ENCODE measurements at regions not wholly inside any gene's neighbourhood (a gene's known extent, or its start where the extent isn't known, plus 50 kb on each side); places are given as distances from the start of the nearest gene placed in this dataset.

DNA sequence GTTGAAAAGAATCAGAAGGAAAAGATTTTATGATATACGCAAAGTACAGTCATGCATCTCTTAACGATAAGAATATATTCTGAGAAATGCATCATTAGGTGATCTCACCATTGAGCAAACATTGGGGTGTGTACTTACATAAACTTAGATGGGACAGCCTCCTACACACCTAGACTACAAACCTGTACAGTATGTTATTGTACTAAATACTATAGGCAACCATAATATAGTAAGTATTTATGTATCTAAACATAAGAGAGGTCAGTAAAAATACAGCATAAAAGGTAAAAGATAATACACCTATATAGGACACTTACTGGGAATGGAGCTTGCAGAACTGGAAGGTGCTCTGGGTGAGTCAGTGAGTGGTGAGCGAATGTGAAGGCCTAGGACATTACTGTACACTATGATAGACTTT is 254.6 kb downstream of the SPRY2 start:
- TF ChIP-seq SIN3A (IDR thresholded peaks at IDR 0.05; ENCODE audit: borderline replicate concordance, insufficient read depth, low read length): no peak
- no peak for TF ChIP-seq TAF1 (IDR thresholded peaks at IDR 0.05; ENCODE audit: borderline replicate concordance, insufficient read depth, low read length)

DNA sequence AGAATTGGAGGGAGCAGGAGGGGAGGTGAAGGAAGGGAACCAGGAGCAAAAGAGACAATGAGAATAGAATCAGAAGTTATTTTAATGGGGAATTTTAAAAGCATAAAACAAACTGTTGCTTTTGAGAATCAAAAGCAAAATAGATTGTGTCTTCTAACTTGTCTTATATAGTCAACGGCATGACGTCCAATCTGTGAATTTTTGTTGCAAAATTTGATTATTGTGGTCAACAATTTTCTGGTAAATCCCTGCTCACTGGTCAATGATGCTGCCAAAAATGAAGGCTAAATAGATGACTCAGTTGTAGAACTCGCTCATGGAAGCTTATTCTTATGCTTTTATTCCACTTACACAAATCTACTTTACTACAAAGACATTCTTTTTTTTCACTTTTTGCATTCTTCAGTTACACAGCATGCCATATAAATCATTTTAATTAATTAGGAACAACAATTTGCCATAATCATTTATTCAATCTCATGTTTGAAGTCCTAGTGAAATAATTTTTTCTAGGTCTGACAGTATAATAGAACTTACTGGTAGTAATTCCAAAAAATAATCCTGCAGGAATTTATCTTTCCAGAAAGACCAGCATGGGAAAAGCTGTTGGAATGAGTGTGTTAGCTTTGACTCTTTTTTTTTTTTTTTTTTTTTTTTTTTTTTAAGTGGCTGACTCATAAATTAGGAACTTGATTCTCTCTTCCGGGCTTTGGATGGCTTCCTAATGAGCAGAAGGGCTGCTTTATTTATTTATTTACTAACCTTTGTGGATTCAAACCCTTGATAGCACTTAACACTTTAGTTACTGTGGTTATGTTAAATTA is 256.9 kb downstream of the SPRY2 start:
- TF ChIP-seq TAF1 (IDR thresholded peaks at IDR 0.05; ENCODE audit: borderline replicate concordance, insufficient read depth, low read length) (0 out of 2 replicates have a peak, but pooled peaks have one; percentile 24), SIN3A (IDR thresholded peaks at IDR 0.05; ENCODE audit: borderline replicate concordance, insufficient read depth, low read length) (peak; percentile 22; the same call in 1 of the 2 replicates), FOXP2 (optimal IDR thresholded peaks at IDR 0.05; ENCODE audit: borderline replicate concordance, extremely low read depth, extremely low read length, insufficient read depth) (no peak), POLR2AphosphoS5 (IDR thresholded peaks at IDR 0.05; ENCODE audit: low read depth, low read length) (no peak)

DNA sequence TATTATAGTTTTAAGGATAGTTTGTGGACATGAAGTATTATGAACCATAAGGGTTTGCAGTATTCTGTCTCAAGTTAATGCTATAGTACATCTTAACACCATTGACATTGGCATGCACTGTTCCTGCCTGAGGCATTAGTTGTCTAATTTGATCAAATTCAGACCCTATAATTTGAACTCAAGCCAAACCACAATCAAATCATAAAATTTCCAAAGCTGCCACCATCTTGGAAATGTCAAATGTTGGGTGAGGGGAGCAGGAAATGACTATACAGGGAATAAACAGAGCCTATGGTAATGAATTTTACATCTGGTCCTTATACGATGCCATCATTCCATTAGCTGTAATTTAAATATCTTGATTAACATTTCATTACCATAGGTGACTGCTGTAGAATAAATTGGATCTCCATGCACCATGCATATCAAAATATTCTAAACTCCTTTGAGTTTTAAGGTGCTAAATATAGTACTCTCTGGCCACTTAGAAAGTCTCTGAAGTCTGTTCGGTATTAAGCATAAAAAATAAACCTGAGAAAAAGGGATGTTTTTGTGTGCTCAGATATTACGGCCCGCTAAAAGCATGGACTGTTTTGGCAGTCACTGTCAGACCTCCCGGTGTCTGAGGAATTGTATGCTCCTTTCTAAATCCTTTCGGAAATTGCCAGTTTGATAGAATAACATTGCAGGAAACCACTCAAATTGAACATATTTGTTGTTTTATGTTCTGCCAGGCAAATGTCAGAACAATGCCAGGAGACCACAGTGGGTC is 257.7 kb downstream of the SPRY2 start:
- TF ChIP-seq, protein P1, sequence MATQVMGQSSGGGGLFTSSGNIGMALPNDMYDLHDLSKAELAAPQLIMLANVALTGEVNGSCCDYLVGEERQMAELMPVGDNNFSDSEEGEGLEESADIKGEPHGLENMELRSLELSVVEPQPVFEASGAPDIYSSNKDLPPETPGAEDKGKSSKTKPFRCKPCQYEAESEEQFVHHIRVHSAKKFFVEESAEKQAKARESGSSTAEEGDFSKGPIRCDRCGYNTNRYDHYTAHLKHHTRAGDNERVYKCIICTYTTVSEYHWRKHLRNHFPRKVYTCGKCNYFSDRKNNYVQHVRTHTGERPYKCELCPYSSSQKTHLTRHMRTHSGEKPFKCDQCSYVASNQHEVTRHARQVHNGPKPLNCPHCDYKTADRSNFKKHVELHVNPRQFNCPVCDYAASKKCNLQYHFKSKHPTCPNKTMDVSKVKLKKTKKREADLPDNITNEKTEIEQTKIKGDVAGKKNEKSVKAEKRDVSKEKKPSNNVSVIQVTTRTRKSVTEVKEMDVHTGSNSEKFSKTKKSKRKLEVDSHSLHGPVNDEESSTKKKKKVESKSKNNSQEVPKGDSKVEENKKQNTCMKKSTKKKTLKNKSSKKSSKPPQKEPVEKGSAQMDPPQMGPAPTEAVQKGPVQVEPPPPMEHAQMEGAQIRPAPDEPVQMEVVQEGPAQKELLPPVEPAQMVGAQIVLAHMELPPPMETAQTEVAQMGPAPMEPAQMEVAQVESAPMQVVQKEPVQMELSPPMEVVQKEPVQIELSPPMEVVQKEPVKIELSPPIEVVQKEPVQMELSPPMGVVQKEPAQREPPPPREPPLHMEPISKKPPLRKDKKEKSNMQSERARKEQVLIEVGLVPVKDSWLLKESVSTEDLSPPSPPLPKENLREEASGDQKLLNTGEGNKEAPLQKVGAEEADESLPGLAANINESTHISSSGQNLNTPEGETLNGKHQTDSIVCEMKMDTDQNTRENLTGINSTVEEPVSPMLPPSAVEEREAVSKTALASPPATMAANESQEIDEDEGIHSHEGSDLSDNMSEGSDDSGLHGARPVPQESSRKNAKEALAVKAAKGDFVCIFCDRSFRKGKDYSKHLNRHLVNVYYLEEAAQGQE (IDR thresholded peaks at IDR 0.05; ENCODE audit: insufficient read depth in 1 of 2, low read depth in 2 of 2, low read length in 2 of 2): peak in 1 of 2 experiments; percentile 43; a peak in 1 of 4 replicates
- TF ChIP-seq TAF1 (IDR thresholded peaks at IDR 0.05; ENCODE audit: borderline replicate concordance, insufficient read depth, low read length): no peak

- TF ChIP-seq POLR2AphosphoS5 (IDR thresholded peaks at IDR 0.05; ENCODE audit: low read depth, low read length) (no peak), TAF1 (IDR thresholded peaks at IDR 0.05; ENCODE audit: borderline replicate concordance, insufficient read depth, low read length) (no peak), SIN3A (IDR thresholded peaks at IDR 0.05; ENCODE audit: borderline replicate concordance, insufficient read depth, low read length) (no peak), FOXP2 (optimal IDR thresholded peaks at IDR 0.05; ENCODE audit: borderline replicate concordance, extremely low read depth, extremely low read length, insufficient read depth) (no peak)
- TF ChIP-seq, protein P1 (IDR thresholded peaks at IDR 0.05; ENCODE audit: insufficient read depth in 1 of 2, low read depth in 2 of 2, low read length in 2 of 2): no peak
Measured at GRCh38 chr13:80082396-80083080, 258.4 kb downstream of the SPRY2 start.

GRCh38 chr13:80074811-80075210 is 266.1 kb downstream of the SPRY2 start:
- TF ChIP-seq, protein P1 (IDR thresholded peaks at IDR 0.05; ENCODE audit: insufficient read depth in 1 of 2, low read depth in 2 of 2, low read length in 2 of 2): no peak
- TF ChIP-seq SIN3A (IDR thresholded peaks at IDR 0.05; ENCODE audit: borderline replicate concordance, insufficient read depth, low read length) (no peak), TAF1 (IDR thresholded peaks at IDR 0.05; ENCODE audit: borderline replicate concordance, insufficient read depth, low read length) (no peak), POLR2AphosphoS5 (IDR thresholded peaks at IDR 0.05; ENCODE audit: low read depth, low read length) (no peak), FOXP2 (optimal IDR thresholded peaks at IDR 0.05; ENCODE audit: borderline replicate concordance, extremely low read depth, extremely low read length, insufficient read depth) (no peak)

All from PFSK-1 (cell line).